IMR-90 (cell line): ENCODE measurements at regions not wholly inside any gene's neighbourhood (a gene's known extent, or its start where the extent isn't known, plus 50 kb on each side); places are given as distances from the start of the nearest gene placed in this dataset.

Experiments
- ATAC-seq: fragments of 200-7000 bp; cut with Tn5 transposase; 2 replicates; pipeline ENCODE4 v1.9.1; 2020; ENCODE audit warnings: low read depth, mild to moderate bottlenecking, moderate library complexity
- BruUV-seq: library from RNA; stranded (reverse); fragments of 400-500 nt; replicated peaks from 2 replicates; lab custom pipeline; 2021; lab: Mats Ljungman, UMichigan
- CTCF ChIA-PET: fragments of 300-600 bp; formaldehyde crosslinking; extraction: SDS; loops from one replicate; lab custom pipeline; 2021; ENCODE audit warnings: antibody characterized with exemption; lab: Yijun Ruan, JAX
- POLR2A ChIA-PET: fragments of 300-600 bp; sonication (Branson Sonifier 250); formaldehyde crosslinking; loops from one replicate; lab custom pipeline; 2022; ENCODE audit warnings: antibody characterized with exemption; ENCODE audit not compliant: unreplicated experiment; lab: Charles Lee
- DNase-seq: peaks from one replicate; pipeline ENCODE4 v3.0.0; 2013
- H2AFZ ChIP-seq: replicated peaks from 2 replicates; pipeline ENCODE3; 2013; ENCODE audit warnings: low read length, mild to moderate bottlenecking; ENCODE audit not compliant: poor library complexity
- H2AK5ac ChIP-seq: 2 replicates; pipeline ENCODE4 v1.6.1; 2013; ENCODE audit warnings: low read depth, low read length, inconsistent platforms
- H2AK9ac ChIP-seq: replicated peaks from 2 replicates; pipeline ENCODE3; 2013; ENCODE audit warnings: mild to moderate bottlenecking, low read depth, low read length, moderate library complexity; ENCODE audit not compliant: poor library complexity
- H2BK120ac ChIP-seq: 2 replicates; pipeline ENCODE4 v1.6.1; 2013; ENCODE audit warnings: low read depth, low read length, inconsistent platforms
- H2BK15ac ChIP-seq: 3 replicates; pipeline ENCODE4 v1.6.1; 2013; ENCODE audit warnings: low read depth, low read length, inconsistent platforms
- H2BK20ac ChIP-seq: 2 replicates; pipeline ENCODE4 v1.6.1; 2013; ENCODE audit warnings: low read depth, mild to moderate bottlenecking, inconsistent platforms, low read length, moderate library complexity
- H2BK5ac ChIP-seq: 2 replicates; pipeline ENCODE4 v1.6.1; 2013; ENCODE audit warnings: mild to moderate bottlenecking, low read depth, low read length, inconsistent platforms; ENCODE audit not compliant: poor library complexity, severe bottlenecking
- H3K14ac ChIP-seq: replicated peaks from 2 replicates; pipeline ENCODE4 v1.6.1; 2013; ENCODE audit warnings: low read depth, low read length, inconsistent platforms
- H3K18ac ChIP-seq: 2 replicates; pipeline ENCODE4 v1.6.1; 2013; ENCODE audit warnings: low read depth, low read length, control low read depth
- H3K23ac ChIP-seq: 2 replicates; pipeline ENCODE4 v1.6.1; 2013; ENCODE audit warnings: low read depth, low read length, inconsistent platforms
- H3K27ac ChIP-seq: 2 replicates; pipeline ENCODE4 v1.5.1; 2013; ENCODE audit warnings: mild to moderate bottlenecking, control low read depth, low read length; ENCODE audit not compliant: insufficient read depth
- H3K27me3 ChIP-seq: 2 replicates; pipeline ENCODE4 v1.6.1; 2013; ENCODE audit warnings: low read length; ENCODE audit not compliant: control insufficient read depth, insufficient read depth
- H3K36me3 ChIP-seq: 2 replicates; pipeline ENCODE4 v1.6.1; 2013; ENCODE audit warnings: low read length, mixed read lengths; ENCODE audit not compliant: control insufficient read depth, insufficient read depth
- H3K4ac ChIP-seq: 2 replicates; pipeline ENCODE4 v1.6.1; 2013; ENCODE audit warnings: low read depth, low read length, inconsistent platforms
- H3K4me1 ChIP-seq: 2 replicates; pipeline ENCODE4 v1.6.1; 2013; ENCODE audit warnings: low read length, mixed read lengths; ENCODE audit not compliant: control insufficient read depth, insufficient read depth
- H3K4me2 ChIP-seq: 2 replicates; pipeline ENCODE4 v1.6.1; 2013; ENCODE audit warnings: low read depth, mild to moderate bottlenecking, control low read depth, low read length, moderate library complexity
- H3K4me3 ChIP-seq: 2 replicates; pipeline ENCODE4 v1.5.1; 2013; ENCODE audit warnings: low read depth, mild to moderate bottlenecking, control low read depth, low read length, moderate library complexity; ENCODE audit not compliant: insufficient read depth
- H3K56ac ChIP-seq: 2 replicates; pipeline ENCODE4 v1.6.1; 2013; ENCODE audit warnings: low read length, inconsistent platforms; ENCODE audit not compliant: insufficient read depth; ENCODE audit errors: extremely low read depth
- H3K79me1 ChIP-seq, 2 experiments: 2 replicates each; pipeline ENCODE4 v1.6.1; 2013; ENCODE audit warnings: low read length in 2 of 2, inconsistent platforms in 1 of 2, low read depth in 1 of 2
- H3K9ac ChIP-seq: 2 replicates; pipeline ENCODE4 v1.6.1; 2013; ENCODE audit warnings: low read depth, low read length, control low read depth
- H3K9me1 ChIP-seq: 2 replicates; pipeline ENCODE4 v1.6.1; 2013; ENCODE audit warnings: low read length, inconsistent platforms; ENCODE audit not compliant: insufficient read depth
- H3K9me3 ChIP-seq: 2 replicates; pipeline ENCODE4 v1.6.1; 2013; ENCODE audit warnings: low read length; ENCODE audit not compliant: control insufficient read depth, insufficient read depth
- H4K20me1 ChIP-seq: 2 replicates; pipeline ENCODE4 v1.6.1; 2013; ENCODE audit warnings: low read length, inconsistent platforms; ENCODE audit not compliant: insufficient read depth
- H4K5ac ChIP-seq: 2 replicates; pipeline ENCODE4 v1.6.1; 2013; ENCODE audit warnings: mild to moderate bottlenecking, low read depth, low read length, control low read depth
- H4K8ac ChIP-seq, 2 experiments: 2 replicates each; pipeline ENCODE4 v1.6.1; 2013; ENCODE audit warnings: low read depth in 2 of 2, low read length in 2 of 2, control low read depth in 1 of 2, inconsistent platforms in 1 of 2
- H4K91ac ChIP-seq: 2 replicates; pipeline ENCODE4 v1.6.1; 2013; ENCODE audit warnings: low read depth, low read length, inconsistent platforms; ENCODE audit not compliant: insufficient read depth
- BHLHE40 ChIP-seq: fragments of 150-350 bp; IDR thresholded peaks from 2 replicates; pipeline ENCODE4 v1.6.1; 2016; ENCODE audit warnings: mild to moderate bottlenecking, low read depth, low read length
- CEBPB ChIP-seq: IDR thresholded peaks from 2 replicates; pipeline ENCODE4 v1.6.1; 2012; ENCODE audit warnings: low read depth, low read length, improper control_type of control experiment
- FOS ChIP-seq: fragments of 150-350 bp; IDR thresholded peaks from 2 replicates; pipeline ENCODE4 v1.6.1; 2016; ENCODE audit warnings: low read depth, low read length
- MAZ ChIP-seq: IDR thresholded peaks from 2 replicates; pipeline ENCODE4 v1.6.1; 2012; ENCODE audit warnings: low read depth, mild to moderate bottlenecking, low read length, improper control_type of control experiment, moderate library complexity, borderline replicate concordance
- MXI1 ChIP-seq: IDR thresholded peaks from 2 replicates; pipeline ENCODE4 v1.6.1; 2012; ENCODE audit warnings: low read depth, mild to moderate bottlenecking, low read length, moderate library complexity, borderline replicate concordance
- POLR2A ChIP-seq: IDR thresholded peaks from 2 replicates; pipeline ENCODE4 v1.6.1; 2012; ENCODE audit warnings: mild to moderate bottlenecking, low read depth, low read length
- RFX5 ChIP-seq: IDR thresholded peaks from 2 replicates; pipeline ENCODE4 v1.8.0; 2012; ENCODE audit warnings: low read depth, mild to moderate bottlenecking, low read length, moderate library complexity
- WGBS, 2 experiments: methylation state at CpG; one replicate each; pipeline versions ENCODE4 v1.1.5 to v1.1.7; 2013; ENCODE audit warnings: missing lambda C conversion rate in 2 of 2; ENCODE audit not compliant: insufficient read length in 1 of 2; ENCODE audit errors: extremely low coverage in 2 of 2; 5-methylcytosine and 5-hydroxymethylcytosine counted together
- dilution Hi-C: fragments of 300-500 bp; cut with HindIII; formaldehyde crosslinking; loops from one replicate; pipeline ENCODE4 v1.14.3; 2018; ENCODE audit warnings: low sequenced_read_pairs; ENCODE audit not compliant: unreplicated experiment
- in situ Hi-C: fragments of 300-500 bp; cut with MboI; formaldehyde crosslinking; loops from 3 replicates; pipeline ENCODE4 v1.14.3; 2019; ENCODE audit warnings: low sequenced_read_pairs, inconsistent platforms, mixed read lengths
- intact Hi-C: fragments of 100-400 bp; cut with micrococcal nuclease; formaldehyde crosslinking; loops from 2 replicates; pipeline ENCODE4 v1.10.0; 2022

DNA sequence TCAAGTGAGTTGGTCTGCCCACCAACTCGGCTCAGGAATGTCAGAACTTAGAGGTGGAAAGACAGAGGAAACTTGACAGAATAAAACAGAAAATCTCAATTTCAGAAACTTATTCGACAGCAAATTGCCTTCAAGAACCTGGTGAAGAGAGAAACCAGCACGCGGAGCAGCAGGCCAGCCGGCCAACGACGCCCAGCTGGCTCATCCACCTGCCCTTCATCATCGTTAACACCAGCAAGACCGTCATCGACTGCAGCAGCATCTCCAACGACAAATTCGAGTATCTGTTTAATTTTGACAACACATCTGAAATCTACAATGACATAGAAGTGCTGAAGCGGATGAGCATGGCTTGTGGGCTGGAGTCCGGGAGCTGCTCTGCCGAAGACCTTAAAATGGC is 350.8 kb upstream of the CAMK1G start:
- H3K79me1 ChIP-seq: no peaks in the 10 kb centered on the region
- POLR2A ChIA-PET: no interaction called here
- 90% methylated on average over 11 of the region's 15 CpGs; no CpG with 5 or more reads in 1 of the 2 experiments for WGBS, 2 experiments
- CTCF ChIA-PET: interaction anchor here (1.3 kb wide), 1 partner anchor 16 kb away, joined by 3 read pairs; no protein-coding TSS in a partner anchor
- H2AK9ac ChIP-seq: no peak overlapping the region
- DNase-seq (no peak), ATAC-seq (no peak)
- no TSS peak for BruUV-seq
- in situ Hi-C loops (no loop called here), dilution Hi-C loops (no loop called here), intact Hi-C loops (no loop called here)
- no peak overlapping the region for H3K4ac ChIP-seq
- H2BK20ac ChIP-seq: no peak overlapping the region
- no peaks in the 10 kb centered on the region for H4K20me1 ChIP-seq
- H3K14ac ChIP-seq: no peak overlapping the region
- no peak overlapping the region for H3K23ac ChIP-seq
- no peak overlapping the region for H4K91ac ChIP-seq
- H3K4me2 ChIP-seq: no peak overlapping the region
- H2BK15ac ChIP-seq: no peak overlapping the region
- no peaks in the 10 kb centered on the region for H3K9me1 ChIP-seq
- no peak overlapping the region for H4K8ac ChIP-seq
- no peaks in the 10 kb centered on the region for H3K4me1 ChIP-seq
- no peak overlapping the region for H3K27ac ChIP-seq
- H2AFZ ChIP-seq: no peak overlapping the region
- no peak overlapping the region for H3K9ac ChIP-seq
- H3K18ac ChIP-seq: no peak overlapping the region
- no peaks in the 10 kb centered on the region for H3K27me3 ChIP-seq
- no peak for TF ChIP-seq CEBPB
- TF ChIP-seq BHLHE40: no peak
- TF ChIP-seq MAZ: no peak
- TF ChIP-seq POLR2A: no peak
- no peak for TF ChIP-seq MXI1
- TF ChIP-seq RFX5: no peak
- TF ChIP-seq FOS: no peak
- no peak overlapping the region for H2AK5ac ChIP-seq
- no peak overlapping the region for H3K4me3 ChIP-seq
- H3K56ac ChIP-seq: no peak overlapping the region
- H4K5ac ChIP-seq: no peak overlapping the region
- no peak overlapping the region for H2BK5ac ChIP-seq
- H2BK120ac ChIP-seq: no peak overlapping the region
- peaks cover 5% of the 10 kb centered on the region; the same call in 1 of the 2 replicates for H3K9me3 ChIP-seq
- H3K36me3 ChIP-seq: no peaks in the 10 kb centered on the region
